HG03097 (cell line): ENCODE measurements at regions not wholly inside any gene's neighbourhood (a gene's known extent, or its start where the extent isn't known, plus 50 kb on each side); places are given as distances from the start of the nearest gene placed in this dataset.
"Not testable (repeated sequence)": the region's sequence is repeated elsewhere in the genome, so short reads cannot be mapped to it uniquely, and the experiment has no call there.

Source experiments
- ATAC-seq: cut with Tn5 transposase; IDR thresholded peaks from one replicate; pipeline ENCODE4 v1.9.1; 2021; ENCODE audit not compliant: unreplicated experiment, low FRiP score

GRCh38 chr3:34046154-34046553, 247.7 kb downstream of the PDCD6IP start:
- no peak for ATAC-seq

- ATAC-seq: no peak
Observed at GRCh38 chr3:34053626-34054025, 255.2 kb downstream of the PDCD6IP start.

GRCh38 chr3:34056181-34056910, 257.9 kb downstream of the PDCD6IP start:
- no peak for ATAC-seq

GRCh38 chr3:34056951-34057390, 258.5 kb downstream of the PDCD6IP start:
- ATAC-seq: peak; percentile 97

GRCh38 chr3:34060995-34061394, 262.6 kb downstream of the PDCD6IP start:
- not testable (repeated sequence) for ATAC-seq

GRCh38 chr3:34065901-34066300, 267.5 kb downstream of the PDCD6IP start:
- ATAC-seq: no peak

- ATAC-seq: no peak
Observed at GRCh38 chr3:34066328-34066727, 267.9 kb downstream of the PDCD6IP start.

GRCh38 chr3:34066999-34067398, 268.6 kb downstream of the PDCD6IP start:
- ATAC-seq: no peak

GRCh38 chr3:34067536-34068051, 269.2 kb downstream of the PDCD6IP start:
- ATAC-seq: no peak

GRCh38 chr3:34068505-34068904, 270.1 kb downstream of the PDCD6IP start:
- ATAC-seq: no peak

GRCh38 chr3:34070831-34071585, 272.6 kb downstream of the PDCD6IP start:
- ATAC-seq: no peak

- no peak for ATAC-seq
Observed at GRCh38 chr3:34072297-34072696, 273.9 kb downstream of the PDCD6IP start.

GRCh38 chr3:34073111-34073510, 274.7 kb downstream of the PDCD6IP start:
- ATAC-seq: no peak

- ATAC-seq: no peak
Observed at GRCh38 chr3:34073961-34074360, 275.5 kb downstream of the PDCD6IP start.

GRCh38 chr3:34075975-34076374, 277.5 kb downstream of the PDCD6IP start:
- no peak for ATAC-seq

GRCh38 chr3:34077417-34078195, 279.2 kb downstream of the PDCD6IP start:
- ATAC-seq: no peak

- no peak for ATAC-seq
Observed at GRCh38 chr3:34078418-34078817, 280.0 kb downstream of the PDCD6IP start.

- not testable (repeated sequence) for ATAC-seq
Observed at GRCh38 chr3:34079849-34080248, 281.4 kb downstream of the PDCD6IP start.

- not testable (repeated sequence) for ATAC-seq
Observed at GRCh38 chr3:34090379-34090778, 291.9 kb downstream of the PDCD6IP start.

- ATAC-seq: no peak
Observed at GRCh38 chr3:34090876-34091275, 292.4 kb downstream of the PDCD6IP start.

GRCh38 chr3:34094280-34094679, 295.9 kb downstream of the PDCD6IP start:
- not testable (repeated sequence) for ATAC-seq
